ENCODE measurements at regions not wholly inside any gene's neighbourhood (a gene's known extent, or its start where the extent isn't known, plus 50 kb on each side); places are given as distances from the start of the nearest gene placed in this dataset.

DNA sequence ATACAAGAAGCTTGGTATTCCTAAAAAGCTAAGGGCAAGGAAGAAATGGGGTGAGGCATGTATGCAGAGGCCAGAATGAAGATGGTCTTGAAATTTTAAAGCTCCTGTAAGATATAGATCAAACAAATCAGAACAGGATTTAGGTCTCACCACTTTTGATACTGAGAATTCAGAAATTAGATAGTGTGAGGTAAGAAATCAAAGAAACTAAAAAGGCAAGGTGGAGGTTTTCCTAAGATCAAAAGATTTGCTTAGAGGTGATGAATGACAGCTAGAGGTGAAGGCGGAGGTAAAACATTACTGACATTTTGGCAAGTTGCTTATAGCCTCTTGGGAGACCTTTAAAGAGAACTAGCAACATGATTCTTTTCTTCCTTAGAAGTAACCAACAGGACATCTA, 225.2 kb upstream of the SGK1 start:
- TF ChIP-seq, protein P1, sequence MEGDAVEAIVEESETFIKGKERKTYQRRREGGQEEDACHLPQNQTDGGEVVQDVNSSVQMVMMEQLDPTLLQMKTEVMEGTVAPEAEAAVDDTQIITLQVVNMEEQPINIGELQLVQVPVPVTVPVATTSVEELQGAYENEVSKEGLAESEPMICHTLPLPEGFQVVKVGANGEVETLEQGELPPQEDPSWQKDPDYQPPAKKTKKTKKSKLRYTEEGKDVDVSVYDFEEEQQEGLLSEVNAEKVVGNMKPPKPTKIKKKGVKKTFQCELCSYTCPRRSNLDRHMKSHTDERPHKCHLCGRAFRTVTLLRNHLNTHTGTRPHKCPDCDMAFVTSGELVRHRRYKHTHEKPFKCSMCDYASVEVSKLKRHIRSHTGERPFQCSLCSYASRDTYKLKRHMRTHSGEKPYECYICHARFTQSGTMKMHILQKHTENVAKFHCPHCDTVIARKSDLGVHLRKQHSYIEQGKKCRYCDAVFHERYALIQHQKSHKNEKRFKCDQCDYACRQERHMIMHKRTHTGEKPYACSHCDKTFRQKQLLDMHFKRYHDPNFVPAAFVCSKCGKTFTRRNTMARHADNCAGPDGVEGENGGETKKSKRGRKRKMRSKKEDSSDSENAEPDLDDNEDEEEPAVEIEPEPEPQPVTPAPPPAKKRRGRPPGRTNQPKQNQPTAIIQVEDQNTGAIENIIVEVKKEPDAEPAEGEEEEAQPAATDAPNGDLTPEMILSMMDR (conservative IDR thresholded peaks at IDR 0.05): no peak
- no peak for TF ChIP-seq EZH2 (IDR thresholded peaks at IDR 0.05; ENCODE audit: low read depth)
